ENCODE measurements at regions not wholly inside any gene's neighbourhood (a gene's known extent, or its start where the extent isn't known, plus 50 kb on each side); places are given as distances from the start of the nearest gene placed in this dataset.

GRCh38 chr12:97316321-97316720, 146.3 kb upstream of the RMST start:
- TF ChIP-seq Cebpa-rat (IDR thresholded peaks at IDR 0.05), result no peak
- Histone ChIP-seq H3K27me3 (no peaks in the 10 kb centered on the region), H3K4me3 (no peak overlapping the region)

GRCh38 chr12:97321621-97322020, 141.0 kb upstream of the RMST start:
- H3K36me3 ChIP-seq, result no peaks in the 10 kb centered on the region
- H3K4me3 ChIP-seq, result no peak overlapping the region
- no peaks in the 10 kb centered on the region for H3K27me3 ChIP-seq
- no peak overlapping the region for H3K27ac ChIP-seq
- no peak overlapping the region for H3K4me2 ChIP-seq
- H4K20me1 ChIP-seq, result no peaks in the 10 kb centered on the region
- no peak for TF ChIP-seq Cebpa-rat (IDR thresholded peaks at IDR 0.05)
- no peaks in the 10 kb centered on the region for H3K9me3 ChIP-seq (replicated peaks in 1 of 11)
- H3K9ac ChIP-seq, result no peak overlapping the region
- H3K4me1 ChIP-seq, result no peaks in the 10 kb centered on the region

More at GRCh38 chr12:97316321-97316720, 146.3 kb upstream of the RMST start:
- H3K27ac ChIP-seq, result no peak overlapping the region
- H3K9ac ChIP-seq, result no peak overlapping the region
- H3K4me2 ChIP-seq, result no peak overlapping the region
- no peaks in the 10 kb centered on the region for H3K36me3 ChIP-seq
- H3K4me1 ChIP-seq, result no peaks in the 10 kb centered on the region
- H3K9me3 ChIP-seq (replicated peaks in 1 of 11), result no peaks in the 10 kb centered on the region
- no peaks in the 10 kb centered on the region for H4K20me1 ChIP-seq

- H3K4me2 ChIP-seq, result no peak overlapping the region
- H3K27ac ChIP-seq, result no peak overlapping the region
- no peak overlapping the region for H3K4me3 ChIP-seq
- no peaks in the 10 kb centered on the region for H3K9me3 ChIP-seq (replicated peaks in 1 of 11)
- no peaks in the 10 kb centered on the region for H3K36me3 ChIP-seq
- H3K9ac ChIP-seq, result no peak overlapping the region
- no peak for TF ChIP-seq Cebpa-rat (IDR thresholded peaks at IDR 0.05)
- H3K4me1 ChIP-seq, result no peaks in the 10 kb centered on the region
- H3K27me3 ChIP-seq, result no peaks in the 10 kb centered on the region
- H4K20me1 ChIP-seq, result no peaks in the 10 kb centered on the region
These were observed 140.2 kb upstream of the RMST start for GRCh38 chr12:97322388-97322787.

GRCh38 chr12:97323154-97323553, 139.4 kb upstream of the RMST start:
- no peaks in the 10 kb centered on the region for H3K36me3 ChIP-seq
- no peak overlapping the region for H3K9ac ChIP-seq
- no peaks in the 10 kb centered on the region for H3K4me1 ChIP-seq
- H3K9me3 ChIP-seq (replicated peaks in 1 of 11), result no peaks in the 10 kb centered on the region
- no peaks in the 10 kb centered on the region for H3K27me3 ChIP-seq
- H3K4me3 ChIP-seq, result no peak overlapping the region
- no peak overlapping the region for H3K27ac ChIP-seq
- H3K4me2 ChIP-seq, result no peak overlapping the region
- no peaks in the 10 kb centered on the region for H4K20me1 ChIP-seq
- no peak for TF ChIP-seq Cebpa-rat (IDR thresholded peaks at IDR 0.05)

GRCh38 chr12:97324471-97324870, 138.1 kb upstream of the RMST start:
- Histone ChIP-seq H3K4me3 (no peak overlapping the region), H3K4me1 (no peaks in the 10 kb centered on the region), H3K9me3 (replicated peaks in 1 of 11) (no peaks in the 10 kb centered on the region), H3K9ac (no peak overlapping the region), H3K27ac (no peak overlapping the region), H3K27me3 (no peaks in the 10 kb centered on the region), H4K20me1 (no peaks in the 10 kb centered on the region), H3K4me2 (no peak overlapping the region), H3K36me3 (no peaks in the 10 kb centered on the region)
- no peak for TF ChIP-seq Cebpa-rat (IDR thresholded peaks at IDR 0.05)

GRCh38 chr12:97335115-97335514, 127.5 kb upstream of the RMST start:
- Histone ChIP-seq H3K27ac (no peak overlapping the region), H3K9me3 (replicated peaks in 1 of 11) (no peaks in the 10 kb centered on the region), H3K27me3 (no peaks in the 10 kb centered on the region), H4K20me1 (no peaks in the 10 kb centered on the region), H3K4me2 (no peak overlapping the region), H3K4me3 (no peak overlapping the region), H3K9ac (no peak overlapping the region), H3K4me1 (no peaks in the 10 kb centered on the region), H3K36me3 (no peaks in the 10 kb centered on the region)
- TF ChIP-seq Cebpa-rat (IDR thresholded peaks at IDR 0.05), result no peak

GRCh38 chr12:97336900-97337751, 125.5 kb upstream of the RMST start:
- no peaks in the 10 kb centered on the region for H4K20me1 ChIP-seq
- H3K27ac ChIP-seq, result no peak overlapping the region
- no peak overlapping the region for H3K4me3 ChIP-seq
- no peaks in the 10 kb centered on the region for H3K36me3 ChIP-seq
- no peaks in the 10 kb centered on the region for H3K4me1 ChIP-seq
- no peak overlapping the region for H3K9ac ChIP-seq
- H3K4me2 ChIP-seq, result no peak overlapping the region
- no peaks in the 10 kb centered on the region for H3K9me3 ChIP-seq (replicated peaks in 1 of 11)
- TF ChIP-seq Cebpa-rat (IDR thresholded peaks at IDR 0.05), result no peak
- no peaks in the 10 kb centered on the region for H3K27me3 ChIP-seq

- Histone ChIP-seq H3K27me3 (no peaks in the 10 kb centered on the region), H3K4me1 (no peaks in the 10 kb centered on the region), H3K4me2 (no peak overlapping the region), H4K20me1 (no peaks in the 10 kb centered on the region), H3K36me3 (no peaks in the 10 kb centered on the region), H3K4me3 (no peak overlapping the region), H3K27ac (no peak overlapping the region), H3K9ac (no peak overlapping the region), H3K9me3 (replicated peaks in 1 of 11) (no peaks in the 10 kb centered on the region)
- no peak for TF ChIP-seq Cebpa-rat (IDR thresholded peaks at IDR 0.05)
These were observed 120.5 kb upstream of the RMST start for GRCh38 chr12:97342130-97342529.

GRCh38 chr12:97347956-97348355, 114.6 kb upstream of the RMST start:
- H3K36me3 ChIP-seq, result no peaks in the 10 kb centered on the region
- no peak for TF ChIP-seq Cebpa-rat (IDR thresholded peaks at IDR 0.05)
- no peaks in the 10 kb centered on the region for H3K9me3 ChIP-seq (replicated peaks in 1 of 11)
- no peaks in the 10 kb centered on the region for H4K20me1 ChIP-seq
- H3K4me3 ChIP-seq, result no peak overlapping the region
- H3K27ac ChIP-seq, result no peak overlapping the region
- no peaks in the 10 kb centered on the region for H3K27me3 ChIP-seq
- no peak overlapping the region for H3K4me2 ChIP-seq
- H3K4me1 ChIP-seq, result no peaks in the 10 kb centered on the region
- no peak overlapping the region for H3K9ac ChIP-seq

GRCh38 chr12:97358361-97358760, 104.2 kb upstream of the RMST start:
- Histone ChIP-seq H3K9ac (no peak overlapping the region), H4K20me1 (no peaks in the 10 kb centered on the region), H3K36me3 (no peaks in the 10 kb centered on the region), H3K27me3 (no peaks in the 10 kb centered on the region; a peak in 1 of 22 replicates), H3K4me2 (no peak overlapping the region), H3K4me1 (no peaks in the 10 kb centered on the region), H3K9me3 (replicated peaks in 1 of 11) (peaks cover 0 to 10% (median 5%) of the 10 kb centered on the region in 11 experiments; a peak in 3 of 22 replicates), H3K4me3 (no peak overlapping the region), H3K27ac (no peak overlapping the region)
- TF ChIP-seq Cebpa-rat (IDR thresholded peaks at IDR 0.05), result no peak

Measured in BLaER1 treated with 17β-estradiol and CSF1 and Interleukin-3, amounts not matched to agents 10 nM and 100 nM (cell line).